C4-2B (cell line): ENCODE measurements at regions not wholly inside any gene's neighbourhood (a gene's known extent, or its start where the extent isn't known, plus 50 kb on each side); places are given as distances from the start of the nearest gene placed in this dataset.

Experiments used
- CTCF ChIP-seq: fragments of 450-650 bp; conservative IDR thresholded peaks from 2 replicates; pipeline ENCODE4 v1.5.1; 2017; ENCODE audit warnings: mild to moderate bottlenecking
- ZFX ChIP-seq: fragments of 450-650 bp; IDR thresholded peaks from 2 replicates; pipeline ENCODE4 v1.6.1; 2017

- TF ChIP-seq CTCF (no peak), ZFX (no peak)
Measured at GRCh38 chr5:68126886-68127285, 88.7 kb upstream of the PIK3R1 start.
